B cell (primary cell): ENCODE measurements at regions not wholly inside any gene's neighbourhood (a gene's known extent, or its start where the extent isn't known, plus 50 kb on each side); places are given as distances from the start of the nearest gene placed in this dataset.

Experiments
- ATAC-seq: fragments of 200-7000 bp; cut with Tn5 transposase; one replicate; pipeline ENCODE4 v1.10.0; 2021; ENCODE audit warnings: low read depth, mild to moderate bottlenecking, moderate number of reproducible peaks, moderate library complexity
- CTCF ChIA-PET: fragments of 350-600 bp; sonication (Branson Sonifier 250); formaldehyde crosslinking; loops from one replicate; lab custom pipeline; 2021; ENCODE audit warnings: antibody characterized with exemption, inconsistent platforms; lab: Charles Lee
- POLR2A ChIA-PET: fragments of 350-600 bp; sonication (Branson Sonifier 250); formaldehyde crosslinking; loops from one replicate; lab custom pipeline; 2021; ENCODE audit warnings: antibody characterized with exemption; lab: Charles Lee
- DNase-seq: peaks from one replicate; pipeline ENCODE4 v3.0.0; 2013
- H2AFZ ChIP-seq: 2 replicates; pipeline ENCODE4 v1.6.1; 2012; ENCODE audit warnings: mild to moderate bottlenecking, low read depth, low read length; ENCODE audit not compliant: insufficient read depth, poor library complexity, severe bottlenecking
- H3K27ac ChIP-seq, 2 donors: 1 replicate in 1 of 2; 2 replicates in 1 of 2; pipeline ENCODE4 v1.5.1; 2012 to 2013; ENCODE audit warnings: low read length in 2 of 2, mild to moderate bottlenecking in 2 of 2, moderate library complexity in 1 of 2
- H3K27me3 ChIP-seq, 4 experiments: fragments of 200-600 bp in 1 of 4; sonication (generic) in 1 of 4; replicated peaks in 1 of 4; 1 replicate in 2 of 4; 2 replicates in 2 of 4; pipeline versions ENCODE4 v1.6.1 to v1.7.0; 2013 to 2016; ENCODE audit warnings: low read length in 3 of 4, mild to moderate bottlenecking in 2 of 4, mixed read lengths in 1 of 4, moderate library complexity in 1 of 4; ENCODE audit not compliant: insufficient read depth in 4 of 4, control insufficient read depth in 3 of 4; ENCODE audit errors: control extremely low read depth in 1 of 4
- H3K36me3 ChIP-seq, 2 experiments: replicated peaks in 1 of 2; 1 replicate in 1 of 2; 2 replicates in 1 of 2; pipeline versions ENCODE4 v1.6.1 to v1.7.1; 2013; ENCODE audit warnings: low read length in 1 of 2; ENCODE audit not compliant: insufficient read depth in 2 of 2, control insufficient read depth in 1 of 2; ENCODE audit errors: control extremely low read depth in 1 of 2, extremely low read depth in 1 of 2
- H3K4me1 ChIP-seq, 2 donors: fragments of 200-600 bp in 1 of 2; sonication (generic) in 1 of 2; 1 replicate in 1 of 2; 2 replicates in 1 of 2; pipeline versions ENCODE4 v1.5.1 to v1.6.1; 2013 to 2017; ENCODE audit warnings: low read length in 2 of 2; ENCODE audit not compliant: control insufficient read depth in 2 of 2, insufficient read depth in 2 of 2
- H3K4me2 ChIP-seq: replicated peaks from 2 replicates; pipeline ENCODE3; 2012; ENCODE audit warnings: mild to moderate bottlenecking, low read depth, low read length; ENCODE audit not compliant: poor library complexity, severe bottlenecking
- H3K4me3 ChIP-seq, 5 experiments: fragments of 200-600 bp in 1 of 5; sonication (generic) in 1 of 5; 1 replicate in 3 of 5; 2 replicates in 2 of 5; pipeline versions ENCODE4 v1.5.1 to v1.7.0; 2011 to 2016; ENCODE audit warnings: low read length in 4 of 5, mild to moderate bottlenecking in 4 of 5, low read depth in 2 of 5, control low read depth in 1 of 5, moderate library complexity in 1 of 5; ENCODE audit not compliant: insufficient read depth in 1 of 5; ENCODE audit errors: control extremely low read depth in 1 of 5, extremely low read depth in 1 of 5
- H3K79me2 ChIP-seq: fragments of 200-600 bp; sonication (generic); one replicate; pipeline ENCODE4 v1.6.0; 2016; ENCODE audit warnings: low read length; ENCODE audit not compliant: control insufficient read depth, insufficient read depth
- H3K9ac ChIP-seq: fragments of 200-600 bp; sonication (generic); 2 replicates; pipeline ENCODE4 v1.6.1; 2017; ENCODE audit warnings: mild to moderate bottlenecking, low read length, moderate library complexity
- H3K9me3 ChIP-seq, 3 donors: one replicate each; pipeline versions ENCODE4 v1.6.1 to v1.7.1; 2013; ENCODE audit warnings: low read length in 2 of 3; ENCODE audit not compliant: control insufficient read depth in 2 of 3, insufficient read depth in 1 of 3; ENCODE audit errors: control extremely low read depth in 1 of 3
- H4K20me1 ChIP-seq: 2 replicates; pipeline ENCODE4 v1.6.0; 2012; ENCODE audit warnings: mild to moderate bottlenecking, low read length; ENCODE audit not compliant: insufficient read depth, control insufficient read depth, poor library complexity, severe bottlenecking
- H3K27ac Mint-ChIP-seq: one replicate; pipeline ENCODE4 v1.8.0; 2021; ENCODE audit warnings: mixed read lengths
- H3K27me3 Mint-ChIP-seq: one replicate; pipeline ENCODE4 v1.8.0; 2021; ENCODE audit warnings: mixed read lengths
- H3K4me1 Mint-ChIP-seq: one replicate; pipeline ENCODE4 v1.8.0; 2021; ENCODE audit warnings: mixed read lengths
- H3K4me3 Mint-ChIP-seq: one replicate; pipeline ENCODE4 v1.8.0; 2021; ENCODE audit warnings: mixed read lengths
- H3K9me3 Mint-ChIP-seq: one replicate; pipeline ENCODE4 v1.8.0; 2022; ENCODE audit warnings: mixed read lengths; ENCODE audit not compliant: insufficient read depth
- CTCF ChIP-seq: fragments of 200-600 bp; IDR thresholded peaks from one replicate; pipeline ENCODE4 v1.8.0; 2022; ENCODE audit warnings: antibody characterized with exemption, mild to moderate bottlenecking
- EZH2 ChIP-seq: IDR thresholded peaks from 2 replicates; pipeline ENCODE4 v1.6.1; 2012; ENCODE audit warnings: borderline replicate concordance, low read depth, mild to moderate bottlenecking, moderate library complexity, low read length; ENCODE audit not compliant: insufficient read depth, poor library complexity, severe bottlenecking
- WGBS: methylation state at CpG from one replicate; pipeline ENCODE4 v1.1.5; 2013; ENCODE audit warnings: missing lambda C conversion rate; ENCODE audit not compliant: insufficient coverage; 5-methylcytosine and 5-hydroxymethylcytosine counted together
- intact Hi-C: fragments of 100-400 bp; cut with micrococcal nuclease; formaldehyde crosslinking; loops from one replicate; pipeline ENCODE4 v1.10.0; 2022

DNA sequence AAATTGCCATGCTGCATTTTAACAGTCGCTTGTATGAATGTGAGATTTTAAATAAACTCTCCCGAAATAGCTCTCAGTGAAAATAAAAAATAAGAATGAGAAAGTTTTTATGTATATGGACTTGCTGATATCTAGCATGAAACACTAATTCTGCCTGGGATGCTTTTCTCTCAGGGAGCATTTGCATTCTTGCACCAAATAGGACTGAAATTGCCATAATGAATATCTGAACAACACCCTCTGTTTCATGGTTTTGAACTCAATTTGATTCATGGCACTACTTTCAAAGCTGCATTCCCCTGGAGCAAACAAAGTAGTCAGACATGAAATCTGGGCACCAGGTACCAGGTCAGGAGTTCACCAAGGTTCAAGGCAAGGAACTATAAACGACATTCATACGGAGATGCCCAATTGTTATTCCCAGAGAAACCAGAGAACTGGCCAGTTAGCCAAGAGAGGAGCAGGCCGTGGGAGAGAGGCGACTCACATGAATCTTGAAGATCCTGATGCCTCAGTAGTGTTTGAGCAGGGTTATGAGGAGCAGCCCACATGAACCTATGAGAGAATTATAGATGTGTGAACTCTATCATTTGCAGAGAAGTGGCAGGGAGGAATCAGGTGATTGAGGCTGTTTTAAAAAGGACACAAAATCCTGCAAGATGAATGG is 270.6 kb upstream of the ZC3H12C start:
- no peak overlapping the region for H3K4me3 ChIP-seq
- DNase-seq, result no peak
- H3K9me3 ChIP-seq, result no peaks in the 10 kb centered on the region
- no peaks in the 10 kb centered on the region for H3K27me3 ChIP-seq
- no peak overlapping the region for H3K4me2 ChIP-seq
- ChIA-PET CTCF (no interaction called here), POLR2A (no interaction called here)
- no peak overlapping the region for H3K4me3 Mint-ChIP-seq
- H3K27ac ChIP-seq, result no peak overlapping the region
- no peak for ATAC-seq
- no peak overlapping the region for H3K9ac ChIP-seq
- H3K4me1 ChIP-seq, result no peaks in the 10 kb centered on the region
- TF ChIP-seq EZH2, result no peak
- no peak for TF ChIP-seq CTCF
- peaks cover 3% of the 10 kb centered on the region for H3K4me1 Mint-ChIP-seq
- intact Hi-C loops, result no loop called here
- peaks cover 5% of the 10 kb centered on the region for H3K27me3 Mint-ChIP-seq
- H2AFZ ChIP-seq, result no peak overlapping the region
- H3K9me3 Mint-ChIP-seq, result no peaks in the 10 kb centered on the region
- no peaks in the 10 kb centered on the region for H3K36me3 ChIP-seq
- H4K20me1 ChIP-seq, result no peaks in the 10 kb centered on the region
- H3K27ac Mint-ChIP-seq, result no peak overlapping the region
- WGBS, result 97% methylated on average over 5 of the region's 6 CpGs
- H3K79me2 ChIP-seq, result no peaks in the 10 kb centered on the region

DNA sequence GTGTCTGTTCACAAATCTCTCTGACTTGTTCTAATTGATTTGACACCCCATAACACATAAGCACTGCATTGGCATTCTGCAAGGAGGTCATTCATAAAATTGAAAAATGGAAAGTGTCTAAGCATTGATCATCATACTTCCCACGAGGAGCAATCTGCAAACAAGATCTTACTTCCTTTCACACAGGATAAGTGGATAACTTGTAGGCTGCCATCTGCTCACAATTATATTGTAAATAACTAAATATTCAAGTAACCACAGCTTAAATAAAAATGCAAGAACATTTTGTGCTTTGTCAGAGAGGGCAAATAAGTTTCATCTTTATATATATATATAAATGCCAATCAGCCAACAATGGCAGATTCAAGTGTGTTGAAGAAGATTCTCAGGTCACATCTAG is 264.8 kb upstream of the ZC3H12C start:
- H3K4me2 ChIP-seq, result no peak overlapping the region
- no peak overlapping the region for H3K27ac ChIP-seq
- H2AFZ ChIP-seq, result no peak overlapping the region
- WGBS, result no CpG with 5 or more reads among the region's 1 CpG
- ChIA-PET CTCF (no interaction called here), POLR2A (no interaction called here)
- H3K4me3 Mint-ChIP-seq, result no peak overlapping the region
- H3K79me2 ChIP-seq, result no peaks in the 10 kb centered on the region
- TF ChIP-seq EZH2, result no peak
- no peak overlapping the region for H3K9ac ChIP-seq
- H4K20me1 ChIP-seq, result no peaks in the 10 kb centered on the region
- intact Hi-C loops, result no loop called here
- no peaks in the 10 kb centered on the region for H3K27me3 ChIP-seq
- H3K4me1 Mint-ChIP-seq, result no peaks in the 10 kb centered on the region
- no peak for ATAC-seq
- H3K27me3 Mint-ChIP-seq, result no peaks in the 10 kb centered on the region
- DNase-seq, result no peak
- no peaks in the 10 kb centered on the region for H3K36me3 ChIP-seq
- no peaks in the 10 kb centered on the region for H3K4me1 ChIP-seq
- no peak overlapping the region for H3K4me3 ChIP-seq
- H3K9me3 ChIP-seq, result peaks cover 0 to 3% (median 0%) of the 10 kb centered on the region in 3 donors
- no peak overlapping the region for H3K27ac Mint-ChIP-seq
- peaks cover 3% of the 10 kb centered on the region for H3K9me3 Mint-ChIP-seq
